ENCODE measurements at regions not wholly inside any gene's neighbourhood (a gene's known extent, or its start where the extent isn't known, plus 50 kb on each side); places are given as distances from the start of the nearest gene placed in this dataset.

DNA sequence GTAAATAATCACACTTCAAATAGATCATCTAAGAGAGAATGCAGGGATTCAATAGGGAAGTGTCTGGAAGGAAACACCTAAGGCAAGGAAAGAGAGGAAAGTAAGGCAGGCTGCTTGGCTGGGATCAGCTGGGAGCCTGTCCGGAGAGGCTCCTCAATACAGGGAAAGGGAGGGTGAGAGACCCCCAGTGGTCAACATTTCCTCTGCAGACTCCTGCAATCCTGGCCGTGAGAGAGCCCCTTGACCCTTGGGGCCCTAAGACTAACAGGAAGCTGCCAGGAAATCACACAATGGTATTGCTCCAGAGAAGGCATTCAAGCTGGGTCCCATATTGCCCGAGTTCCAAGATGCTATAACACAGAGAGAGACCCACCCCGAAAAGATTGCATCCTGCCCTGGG, 549.4 kb downstream of the NYAP2 start:
- Mint-ChIP-seq H3K27ac (no peak overlapping the region), H3K27me3 (ENCODE audit: low read depth) (no peaks in the 10 kb centered on the region; the same call in 1 of the 2 replicates)
- H3K27me3 ChIP-seq (ENCODE audit: insufficient read depth, low read length), result no peaks in the 10 kb centered on the region

More for the DNA sequence above, 549.4 kb downstream of the NYAP2 start:
- Histone ChIP-seq H3K4me2 (ENCODE audit: insufficient read depth, insufficient read length, low read length) (no peak overlapping the region), H3K79me1 (ENCODE audit: insufficient read depth, low read depth, low read length, poor library complexity, severe bottlenecking) (no peaks in the 10 kb centered on the region), H2AK5ac (ENCODE audit: insufficient read length, low read length) (no peak overlapping the region), H3T11ph (ENCODE audit: low read length) (no peak overlapping the region), H3K4me1 (ENCODE audit: insufficient read depth, low read length) (no peaks in the 10 kb centered on the region), H2BK15ac (ENCODE audit: low read depth, low read length) (no peak overlapping the region), H4K91ac (ENCODE audit: insufficient read length, low read depth, low read length) (no peak overlapping the region), H3K18ac (ENCODE audit: insufficient read length, low read depth, low read length) (no peak overlapping the region), H2BK5ac (ENCODE audit: insufficient read length, low read length) (no peak overlapping the region), H4K5ac (ENCODE audit: insufficient read length, low read depth, low read length) (no peak overlapping the region), H2AFZ (ENCODE audit: low read length) (no peak overlapping the region), H2BK120ac (ENCODE audit: low read depth, low read length, poor library complexity, severe bottlenecking) (no peak overlapping the region), H3K9ac (ENCODE audit: extremely low read depth, insufficient read length, low read length) (no peak overlapping the region), H4K20me1 (ENCODE audit: control insufficient read depth, insufficient read depth, insufficient read length) (no peaks in the 10 kb centered on the region), H3K14ac (ENCODE audit: insufficient read depth, low read length) (no peak overlapping the region), H3K23ac (ENCODE audit: insufficient read length, low read depth, low read length) (no peak overlapping the region), H2BK20ac (ENCODE audit: low read depth, low read length, poor library complexity, severe bottlenecking) (no peak overlapping the region), H3K56ac (ENCODE audit: insufficient read length, low read depth, low read length) (no peak overlapping the region), H3K9me3 (ENCODE audit: control insufficient read depth, low read depth, low read length) (no peaks in the 10 kb centered on the region), H2BK12ac (ENCODE audit: insufficient read length, low read depth, low read length) (no peak overlapping the region), H4K8ac (replicated peaks; ENCODE audit: insufficient read length, low read depth, low read length) (no peak overlapping the region), H3K79me2 (ENCODE audit: insufficient read depth, low read length) (no peaks in the 10 kb centered on the region), H3K4ac (ENCODE audit: low read depth, low read length) (no peak overlapping the region), H3K27ac (ENCODE audit: insufficient read length, low read depth, low read length) (no peak overlapping the region), H3K23me2 (ENCODE audit: insufficient read length, low read depth, low read length, poor library complexity, severe bottlenecking) (no peaks in the 10 kb centered on the region)
- Mint-ChIP-seq H3K4me3 (no peak overlapping the region; a peak in 1 of 5 replicates), H3K9me3 (peaks cover 19 to 25% of the 10 kb centered on the region in 2 experiments), H3K36me3 (ENCODE audit: insufficient read depth in 1 of 3, low read depth in 3 of 3) (peaks cover 0 to 10% (median 5%) of the 10 kb centered on the region in 3 experiments; a peak in 6 of 7 replicates), H3K4me1 (no peaks in the 10 kb centered on the region)
- TF ChIP-seq, protein P1, sequence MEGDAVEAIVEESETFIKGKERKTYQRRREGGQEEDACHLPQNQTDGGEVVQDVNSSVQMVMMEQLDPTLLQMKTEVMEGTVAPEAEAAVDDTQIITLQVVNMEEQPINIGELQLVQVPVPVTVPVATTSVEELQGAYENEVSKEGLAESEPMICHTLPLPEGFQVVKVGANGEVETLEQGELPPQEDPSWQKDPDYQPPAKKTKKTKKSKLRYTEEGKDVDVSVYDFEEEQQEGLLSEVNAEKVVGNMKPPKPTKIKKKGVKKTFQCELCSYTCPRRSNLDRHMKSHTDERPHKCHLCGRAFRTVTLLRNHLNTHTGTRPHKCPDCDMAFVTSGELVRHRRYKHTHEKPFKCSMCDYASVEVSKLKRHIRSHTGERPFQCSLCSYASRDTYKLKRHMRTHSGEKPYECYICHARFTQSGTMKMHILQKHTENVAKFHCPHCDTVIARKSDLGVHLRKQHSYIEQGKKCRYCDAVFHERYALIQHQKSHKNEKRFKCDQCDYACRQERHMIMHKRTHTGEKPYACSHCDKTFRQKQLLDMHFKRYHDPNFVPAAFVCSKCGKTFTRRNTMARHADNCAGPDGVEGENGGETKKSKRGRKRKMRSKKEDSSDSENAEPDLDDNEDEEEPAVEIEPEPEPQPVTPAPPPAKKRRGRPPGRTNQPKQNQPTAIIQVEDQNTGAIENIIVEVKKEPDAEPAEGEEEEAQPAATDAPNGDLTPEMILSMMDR (conservative IDR thresholded peaks at IDR 0.05), result peak; percentile 54
- WGBS (ENCODE audit: extremely low coverage, insufficient read length, low lambda C conversion rate), result no CpG with 5 or more reads among the region's 4 CpGs
- peak; percentile 63 for DNase-seq

Data from H9 (cell line).